Ishikawa (cell line): ENCODE measurements at regions not wholly inside any gene's neighbourhood (a gene's known extent, or its start where the extent isn't known, plus 50 kb on each side); places are given as distances from the start of the nearest gene placed in this dataset.

Experiments
- CEBPB ChIP-seq: IDR thresholded peaks from 2 replicates; pipeline ENCODE4 v1.6.1; 2012
- CREB1 ChIP-seq: IDR thresholded peaks from 2 replicates; pipeline ENCODE4 v1.6.1; 2012; ENCODE audit warnings: low read depth
- EGR1 ChIP-seq: IDR thresholded peaks from 2 replicates; pipeline ENCODE4 v1.6.1; 2012
- EP300 ChIP-seq: IDR thresholded peaks from 2 replicates; pipeline ENCODE4 v1.6.1; 2012; ENCODE audit warnings: borderline replicate concordance
- FOXM1 ChIP-seq: IDR thresholded peaks from 2 replicates; pipeline ENCODE4 v1.6.1; 2012; ENCODE audit warnings: low read depth, borderline replicate concordance
- NFIC ChIP-seq: IDR thresholded peaks from 2 replicates; pipeline ENCODE4 v1.6.1; 2012
- RAD21 ChIP-seq: IDR thresholded peaks from 2 replicates; pipeline ENCODE4 v1.6.1; 2012; ENCODE audit warnings: low read depth
- TAF1 ChIP-seq: IDR thresholded peaks from 2 replicates; pipeline ENCODE4 v1.6.1; 2012; ENCODE audit warnings: low read depth, mild to moderate bottlenecking
- TCF12 ChIP-seq: IDR thresholded peaks from 2 replicates; pipeline ENCODE4 v1.6.1; 2012; ENCODE audit warnings: low read depth
- TEAD4 ChIP-seq: IDR thresholded peaks from 2 replicates; pipeline ENCODE4 v1.6.1; 2012
- YY1 ChIP-seq: IDR thresholded peaks from 2 replicates; pipeline ENCODE4 v1.6.1; 2012; ENCODE audit warnings: low read depth
- ZBTB7A ChIP-seq: IDR thresholded peaks from 2 replicates; pipeline ENCODE4 v1.6.1; 2012; ENCODE audit warnings: low read depth
- TF ChIP-seq, protein P1 (sequence below): IDR thresholded peaks from 2 replicates; pipeline ENCODE4 v1.6.1; 2012; ENCODE audit warnings: low read depth, mild to moderate bottlenecking
- TF ChIP-seq, protein P2 (sequence below): IDR thresholded peaks from 2 replicates; pipeline ENCODE4 v1.6.1; 2012
- TF ChIP-seq, protein P3 (sequence below): IDR thresholded peaks from 2 replicates; pipeline ENCODE4 v1.6.1; 2012

DNA sequence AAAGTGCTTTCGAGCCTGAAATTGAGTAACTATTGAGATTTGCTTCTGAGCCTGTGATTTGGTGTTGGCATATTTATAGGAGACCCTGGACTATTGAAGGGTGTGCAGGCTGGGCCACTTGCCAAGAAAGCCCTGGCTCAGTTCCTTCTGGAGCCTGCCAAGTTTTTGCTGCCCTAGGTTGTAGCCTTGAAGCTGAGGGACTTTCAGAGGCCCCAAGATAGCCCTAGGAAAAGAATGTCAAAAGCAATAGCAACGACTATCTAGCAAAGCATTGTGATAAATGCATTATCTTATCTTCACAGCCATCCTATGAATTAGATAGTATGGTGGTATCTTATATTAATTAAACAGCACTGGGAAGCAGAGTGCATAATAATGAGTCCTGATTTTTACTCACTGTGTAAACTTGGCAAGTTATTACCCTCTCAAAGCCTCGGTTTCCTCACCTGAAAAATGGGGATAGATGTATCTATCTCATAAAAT is 473.7 kb upstream of the PODXL start:
- TF ChIP-seq YY1 (no peak), EGR1 (no peak), CEBPB (no peak), TCF12 (no peak)

DNA sequence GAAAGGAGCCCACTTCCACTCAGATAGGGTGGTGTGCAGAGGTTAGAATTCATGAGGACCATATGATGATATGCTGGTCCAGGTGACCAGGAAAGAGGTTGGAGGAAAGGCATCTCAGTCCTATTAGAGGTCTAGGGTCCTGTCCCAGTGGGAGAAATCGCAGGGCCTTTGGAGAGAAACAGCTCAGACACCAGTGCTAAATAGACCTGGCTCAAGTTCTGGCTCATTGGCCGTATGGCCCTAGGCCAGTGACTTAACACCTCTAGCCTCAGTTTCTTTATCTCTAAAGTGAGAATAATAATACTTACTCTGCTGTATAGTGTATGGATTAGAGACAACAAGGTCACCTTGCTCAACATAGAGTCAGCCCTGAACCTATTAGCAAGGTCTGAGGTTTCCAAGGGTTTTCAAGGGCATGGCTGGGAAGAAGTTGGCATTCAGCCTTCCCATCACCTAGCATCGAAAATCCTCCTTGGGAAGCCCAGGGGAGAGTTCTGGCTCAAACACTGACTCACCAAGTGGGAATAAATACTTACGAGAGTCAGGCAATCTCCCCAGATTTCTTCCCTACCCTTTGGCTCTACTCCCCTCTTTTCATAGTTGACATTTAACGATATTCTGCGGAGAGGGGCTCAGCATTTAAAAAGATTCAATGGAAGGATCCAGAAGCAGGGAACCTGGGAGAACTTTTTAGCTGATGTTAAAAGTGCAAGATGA is 473.1 kb upstream of the PODXL start:
- TF ChIP-seq, protein P1, sequence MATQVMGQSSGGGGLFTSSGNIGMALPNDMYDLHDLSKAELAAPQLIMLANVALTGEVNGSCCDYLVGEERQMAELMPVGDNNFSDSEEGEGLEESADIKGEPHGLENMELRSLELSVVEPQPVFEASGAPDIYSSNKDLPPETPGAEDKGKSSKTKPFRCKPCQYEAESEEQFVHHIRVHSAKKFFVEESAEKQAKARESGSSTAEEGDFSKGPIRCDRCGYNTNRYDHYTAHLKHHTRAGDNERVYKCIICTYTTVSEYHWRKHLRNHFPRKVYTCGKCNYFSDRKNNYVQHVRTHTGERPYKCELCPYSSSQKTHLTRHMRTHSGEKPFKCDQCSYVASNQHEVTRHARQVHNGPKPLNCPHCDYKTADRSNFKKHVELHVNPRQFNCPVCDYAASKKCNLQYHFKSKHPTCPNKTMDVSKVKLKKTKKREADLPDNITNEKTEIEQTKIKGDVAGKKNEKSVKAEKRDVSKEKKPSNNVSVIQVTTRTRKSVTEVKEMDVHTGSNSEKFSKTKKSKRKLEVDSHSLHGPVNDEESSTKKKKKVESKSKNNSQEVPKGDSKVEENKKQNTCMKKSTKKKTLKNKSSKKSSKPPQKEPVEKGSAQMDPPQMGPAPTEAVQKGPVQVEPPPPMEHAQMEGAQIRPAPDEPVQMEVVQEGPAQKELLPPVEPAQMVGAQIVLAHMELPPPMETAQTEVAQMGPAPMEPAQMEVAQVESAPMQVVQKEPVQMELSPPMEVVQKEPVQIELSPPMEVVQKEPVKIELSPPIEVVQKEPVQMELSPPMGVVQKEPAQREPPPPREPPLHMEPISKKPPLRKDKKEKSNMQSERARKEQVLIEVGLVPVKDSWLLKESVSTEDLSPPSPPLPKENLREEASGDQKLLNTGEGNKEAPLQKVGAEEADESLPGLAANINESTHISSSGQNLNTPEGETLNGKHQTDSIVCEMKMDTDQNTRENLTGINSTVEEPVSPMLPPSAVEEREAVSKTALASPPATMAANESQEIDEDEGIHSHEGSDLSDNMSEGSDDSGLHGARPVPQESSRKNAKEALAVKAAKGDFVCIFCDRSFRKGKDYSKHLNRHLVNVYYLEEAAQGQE: no peak
- TF ChIP-seq, protein P2, sequence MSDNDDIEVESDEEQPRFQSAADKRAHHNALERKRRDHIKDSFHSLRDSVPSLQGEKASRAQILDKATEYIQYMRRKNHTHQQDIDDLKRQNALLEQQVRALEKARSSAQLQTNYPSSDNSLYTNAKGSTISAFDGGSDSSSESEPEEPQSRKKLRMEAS: no peak
- no peak for TF ChIP-seq CREB1
- no peak for TF ChIP-seq TEAD4

DNA sequence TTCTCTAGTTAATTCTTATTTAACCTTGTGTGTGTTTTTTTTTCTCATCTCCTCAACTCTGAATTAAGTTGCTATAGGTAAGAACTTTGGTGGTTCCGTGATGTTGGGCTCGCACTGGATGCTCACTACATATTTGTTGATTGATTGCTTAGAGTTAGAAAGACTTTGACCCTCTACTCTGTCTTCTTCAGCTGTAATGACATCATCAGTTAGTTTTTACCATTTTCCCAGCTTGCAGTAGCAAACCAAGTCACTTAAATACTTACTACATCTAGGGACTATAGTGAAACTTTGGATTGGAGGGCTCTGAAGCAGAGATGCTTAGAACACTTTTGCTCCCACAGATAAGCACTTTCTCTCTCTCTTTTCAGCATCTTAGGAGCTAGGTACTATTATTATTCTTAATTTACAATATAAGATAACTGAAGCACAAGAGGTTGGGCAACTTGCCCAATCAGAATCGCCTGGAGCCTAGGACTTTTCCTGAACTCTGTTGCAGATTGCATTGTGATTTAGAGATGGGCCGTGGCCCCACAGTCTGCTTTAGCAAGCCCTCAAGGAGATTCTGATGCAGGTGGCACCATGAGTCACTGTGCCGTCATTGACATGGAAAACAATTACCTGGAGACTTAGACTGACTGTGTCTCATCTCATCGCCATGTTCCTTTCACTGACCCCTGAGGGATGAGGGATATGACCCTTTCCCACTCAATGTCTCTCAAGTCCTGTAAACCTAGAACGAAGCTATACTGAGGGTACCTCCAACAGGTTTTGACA is 471.9 kb upstream of the PODXL start:
- TF ChIP-seq EP300: no peak

DNA sequence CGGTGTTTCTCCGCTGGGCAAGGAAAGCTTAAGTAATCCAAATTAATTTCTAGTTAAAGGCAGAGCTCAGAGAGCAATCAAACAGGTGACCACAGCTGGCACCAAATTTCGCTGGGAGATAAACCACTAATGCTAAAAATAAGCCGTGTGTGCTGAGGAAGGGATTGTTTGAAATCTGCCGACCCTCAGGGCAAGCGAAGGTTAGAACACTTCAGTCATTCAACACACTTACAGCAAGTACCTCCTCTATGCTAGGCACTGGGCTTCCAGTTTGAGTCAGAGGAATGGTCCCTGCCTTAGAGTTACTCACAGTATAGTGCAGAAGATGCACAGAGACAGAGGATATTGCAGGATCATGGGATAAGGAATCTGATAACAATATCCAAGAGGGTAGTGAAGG is 467.9 kb upstream of the PODXL start:
- TF ChIP-seq ZBTB7A (no peak), YY1 (no peak), EGR1 (no peak), TCF12 (no peak), FOXM1 (no peak), NFIC (no peak), CEBPB (no peak), CREB1 (no peak), RAD21 (no peak), EP300 (no peak), TEAD4 (no peak), TAF1 (no peak)
- TF ChIP-seq, protein P2: no peak
- TF ChIP-seq, protein P1: no peak
- TF ChIP-seq, protein P3, sequence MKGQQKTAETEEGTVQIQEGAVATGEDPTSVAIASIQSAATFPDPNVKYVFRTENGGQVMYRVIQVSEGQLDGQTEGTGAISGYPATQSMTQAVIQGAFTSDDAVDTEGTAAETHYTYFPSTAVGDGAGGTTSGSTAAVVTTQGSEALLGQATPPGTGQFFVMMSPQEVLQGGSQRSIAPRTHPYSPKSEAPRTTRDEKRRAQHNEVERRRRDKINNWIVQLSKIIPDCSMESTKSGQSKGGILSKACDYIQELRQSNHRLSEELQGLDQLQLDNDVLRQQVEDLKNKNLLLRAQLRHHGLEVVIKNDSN: no peak

DNA sequence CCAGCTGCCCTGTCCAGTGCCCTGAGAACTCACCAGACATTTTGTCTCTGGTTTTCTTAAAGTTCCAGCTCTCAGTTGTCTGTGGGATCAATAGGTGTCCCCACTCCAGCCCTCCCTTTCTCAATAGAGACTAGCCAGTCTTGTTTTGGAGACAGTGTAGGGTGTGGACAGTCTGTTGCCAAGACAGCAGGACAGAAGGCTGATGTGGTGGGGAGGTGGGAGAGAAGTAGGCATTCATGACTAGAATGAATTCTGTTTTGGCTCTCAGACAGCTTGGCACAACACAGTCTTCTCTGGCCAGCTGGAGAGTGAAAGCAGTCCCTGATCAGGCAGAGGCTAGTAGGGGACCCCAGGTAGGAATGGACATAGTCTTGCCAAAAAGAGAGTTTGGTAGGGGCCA is 467.0 kb upstream of the PODXL start:
- no peak for TF ChIP-seq CREB1
- no peak for TF ChIP-seq RAD21
- no peak for TF ChIP-seq ZBTB7A
- TF ChIP-seq TCF12: no peak
- no peak for TF ChIP-seq CEBPB
- no peak for TF ChIP-seq EP300
- TF ChIP-seq, protein P2: no peak
- no peak for TF ChIP-seq TAF1
- no peak for TF ChIP-seq TEAD4
- no peak for TF ChIP-seq YY1
- TF ChIP-seq EGR1: no peak

DNA sequence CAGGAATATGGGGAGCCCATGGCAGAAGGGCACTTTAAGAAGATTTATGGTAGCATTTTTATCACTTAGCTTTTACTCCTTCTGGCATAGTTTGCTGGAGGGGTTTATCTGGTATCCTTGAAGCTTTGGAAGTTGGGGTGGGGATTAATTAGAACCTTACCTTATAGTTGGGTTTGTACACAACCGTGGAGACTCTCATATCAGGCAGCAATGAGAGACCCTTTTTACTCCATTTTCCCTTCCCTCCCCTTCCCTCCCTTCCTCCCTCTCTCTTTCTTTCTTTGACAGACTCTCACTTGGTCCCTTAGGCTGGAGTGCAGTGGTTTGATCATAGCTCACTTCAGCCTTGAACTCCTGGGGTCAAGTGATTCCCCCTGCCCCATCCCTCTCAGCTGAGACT is 465.8 kb upstream of the PODXL start:
- TF ChIP-seq, protein P2: no peak
- TF ChIP-seq YY1: no peak
- no peak for TF ChIP-seq TEAD4

DNA sequence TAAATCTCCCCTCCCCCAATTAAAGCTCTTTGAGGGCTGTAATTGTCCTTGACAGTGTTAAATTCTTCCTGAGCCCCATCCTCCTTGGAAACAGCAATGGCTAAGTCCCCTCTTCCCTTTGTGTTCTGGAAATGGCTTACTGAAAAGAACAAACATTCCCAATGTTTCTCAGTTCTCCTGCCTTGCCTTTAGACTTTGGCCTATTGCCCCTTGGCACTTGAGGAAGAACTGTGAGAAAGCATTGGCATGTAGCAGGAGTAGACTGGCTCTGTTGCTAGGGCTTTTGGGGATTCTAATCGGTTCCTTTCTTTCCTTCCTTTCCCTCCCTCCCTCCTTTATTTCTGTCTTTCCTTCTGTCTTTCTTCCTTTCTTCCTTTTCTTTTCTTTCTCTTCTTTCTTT is 463.3 kb upstream of the PODXL start:
- TF ChIP-seq ZBTB7A: no peak
